ENCODE measurements at regions not wholly inside any gene's neighbourhood (a gene's known extent, or its start where the extent isn't known, plus 50 kb on each side); places are given as distances from the start of the nearest gene placed in this dataset.

DNA sequence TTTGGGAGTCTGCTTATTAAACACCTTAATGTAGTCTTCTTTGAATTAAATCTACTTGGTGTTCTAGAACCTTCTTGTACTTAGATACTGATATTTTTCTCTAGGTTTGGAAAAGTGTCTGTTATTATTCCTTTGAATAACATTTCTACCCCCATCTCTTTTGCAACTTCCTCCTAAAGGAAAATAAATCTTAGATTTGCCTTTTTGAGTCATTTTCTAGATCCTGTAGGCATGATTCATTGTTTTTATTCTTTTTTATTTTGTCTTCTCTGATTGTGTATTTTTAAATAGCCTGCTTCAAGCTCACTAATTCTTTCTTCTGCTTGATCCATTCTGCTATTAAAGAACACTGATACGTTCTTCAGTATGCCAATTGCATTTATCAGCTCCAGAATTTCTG lies 155.9 kb upstream of the NEGR1 start:
- TF ChIP-seq, protein P1, sequence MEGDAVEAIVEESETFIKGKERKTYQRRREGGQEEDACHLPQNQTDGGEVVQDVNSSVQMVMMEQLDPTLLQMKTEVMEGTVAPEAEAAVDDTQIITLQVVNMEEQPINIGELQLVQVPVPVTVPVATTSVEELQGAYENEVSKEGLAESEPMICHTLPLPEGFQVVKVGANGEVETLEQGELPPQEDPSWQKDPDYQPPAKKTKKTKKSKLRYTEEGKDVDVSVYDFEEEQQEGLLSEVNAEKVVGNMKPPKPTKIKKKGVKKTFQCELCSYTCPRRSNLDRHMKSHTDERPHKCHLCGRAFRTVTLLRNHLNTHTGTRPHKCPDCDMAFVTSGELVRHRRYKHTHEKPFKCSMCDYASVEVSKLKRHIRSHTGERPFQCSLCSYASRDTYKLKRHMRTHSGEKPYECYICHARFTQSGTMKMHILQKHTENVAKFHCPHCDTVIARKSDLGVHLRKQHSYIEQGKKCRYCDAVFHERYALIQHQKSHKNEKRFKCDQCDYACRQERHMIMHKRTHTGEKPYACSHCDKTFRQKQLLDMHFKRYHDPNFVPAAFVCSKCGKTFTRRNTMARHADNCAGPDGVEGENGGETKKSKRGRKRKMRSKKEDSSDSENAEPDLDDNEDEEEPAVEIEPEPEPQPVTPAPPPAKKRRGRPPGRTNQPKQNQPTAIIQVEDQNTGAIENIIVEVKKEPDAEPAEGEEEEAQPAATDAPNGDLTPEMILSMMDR (IDR thresholded peaks at IDR 0.05), result no peak
- no peak for TF ChIP-seq POLR2A (IDR thresholded peaks at IDR 0.05)

All from body of pancreas (tissue), 4 donors.